DOHH2 (cell line): ENCODE measurements at regions not wholly inside any gene's neighbourhood (a gene's known extent, or its start where the extent isn't known, plus 50 kb on each side); places are given as distances from the start of the nearest gene placed in this dataset.

ENCODE experiments used
- H3F3A ChIP-seq: fragments of 200-600 bp; sonication (generic), shearing (Covaris generic); 2 replicates; pipeline ENCODE4 v1.6.0; 2016; ENCODE audit warnings: antibody characterized with exemption, mild to moderate bottlenecking; ENCODE audit not compliant: control insufficient read depth, insufficient read depth
- H3K27ac ChIP-seq: fragments of 200-600 bp; sonication (generic); 2 replicates; pipeline ENCODE4 v1.5.1; 2014; ENCODE audit warnings: low read depth, mild to moderate bottlenecking, low read length, moderate library complexity
- H3K27me3 ChIP-seq: fragments of 200-600 bp; sonication (generic); 2 replicates; pipeline ENCODE4 v1.6.1; 2014; ENCODE audit warnings: mild to moderate bottlenecking, low read length, mixed read lengths; ENCODE audit not compliant: control insufficient read depth
- H3K36me3 ChIP-seq: fragments of 200-600 bp; sonication (generic); 2 replicates; pipeline ENCODE4 v1.6.1; 2014; ENCODE audit warnings: mild to moderate bottlenecking, low read length, moderate library complexity, mixed read lengths; ENCODE audit not compliant: control insufficient read depth
- H3K4me1 ChIP-seq: fragments of 200-600 bp; sonication (generic); 2 replicates; pipeline ENCODE4 v1.6.1; 2014; ENCODE audit warnings: mild to moderate bottlenecking, low read length, mixed read lengths; ENCODE audit not compliant: control insufficient read depth
- H3K4me2 ChIP-seq: fragments of 200-600 bp; sonication (generic); 2 replicates; pipeline ENCODE4 v1.6.0; 2014; ENCODE audit warnings: mild to moderate bottlenecking, low read length, moderate library complexity
- H3K4me3 ChIP-seq: fragments of 200-600 bp; sonication (generic); 2 replicates; pipeline ENCODE4 v1.5.1; 2014; ENCODE audit warnings: mild to moderate bottlenecking, low read length, mixed read lengths
- H3K79me2 ChIP-seq: fragments of 200-600 bp; sonication (generic); 2 replicates; pipeline ENCODE4 v1.6.1; 2014; ENCODE audit warnings: mild to moderate bottlenecking, low read length, mixed read lengths; ENCODE audit not compliant: control insufficient read depth
- H3K9me2 ChIP-seq: fragments of 200-600 bp; sonication (generic); replicated peaks from 2 replicates; pipeline ENCODE4 v1.6.1; 2014; ENCODE audit warnings: mild to moderate bottlenecking, low read length, mixed read lengths; ENCODE audit not compliant: control insufficient read depth
- H3K9me3 ChIP-seq: fragments of 200-600 bp; sonication (generic); 2 replicates; pipeline ENCODE4 v1.6.1; 2014; ENCODE audit warnings: antibody characterized with exemption, low read length, mixed read lengths; ENCODE audit not compliant: control insufficient read depth, insufficient read depth
- H4K20me1 ChIP-seq: fragments of 200-600 bp; sonication (generic); 2 replicates; pipeline ENCODE4 v1.6.0; 2014; ENCODE audit warnings: low read depth, mild to moderate bottlenecking, antibody characterized with exemption, low read length, moderate library complexity; ENCODE audit not compliant: control insufficient read depth, insufficient read depth
- EZH2phosphoT487 ChIP-seq: fragments of 200-600 bp; sonication (generic); IDR thresholded peaks from 2 replicates; pipeline ENCODE4 v1.6.1; 2017; ENCODE audit warnings: borderline replicate concordance, mild to moderate bottlenecking, antibody characterized with exemption, low read length, moderate library complexity, mixed read lengths
- TF ChIP-seq, protein P1 (sequence below): fragments of 200-600 bp; sonication (generic); IDR thresholded peaks from one replicate; pipeline ENCODE4 v1.5.1; 2014; ENCODE audit warnings: antibody characterized with exemption, mild to moderate bottlenecking, low read depth, low read length; ENCODE audit not compliant: poor library complexity, severe bottlenecking

DNA sequence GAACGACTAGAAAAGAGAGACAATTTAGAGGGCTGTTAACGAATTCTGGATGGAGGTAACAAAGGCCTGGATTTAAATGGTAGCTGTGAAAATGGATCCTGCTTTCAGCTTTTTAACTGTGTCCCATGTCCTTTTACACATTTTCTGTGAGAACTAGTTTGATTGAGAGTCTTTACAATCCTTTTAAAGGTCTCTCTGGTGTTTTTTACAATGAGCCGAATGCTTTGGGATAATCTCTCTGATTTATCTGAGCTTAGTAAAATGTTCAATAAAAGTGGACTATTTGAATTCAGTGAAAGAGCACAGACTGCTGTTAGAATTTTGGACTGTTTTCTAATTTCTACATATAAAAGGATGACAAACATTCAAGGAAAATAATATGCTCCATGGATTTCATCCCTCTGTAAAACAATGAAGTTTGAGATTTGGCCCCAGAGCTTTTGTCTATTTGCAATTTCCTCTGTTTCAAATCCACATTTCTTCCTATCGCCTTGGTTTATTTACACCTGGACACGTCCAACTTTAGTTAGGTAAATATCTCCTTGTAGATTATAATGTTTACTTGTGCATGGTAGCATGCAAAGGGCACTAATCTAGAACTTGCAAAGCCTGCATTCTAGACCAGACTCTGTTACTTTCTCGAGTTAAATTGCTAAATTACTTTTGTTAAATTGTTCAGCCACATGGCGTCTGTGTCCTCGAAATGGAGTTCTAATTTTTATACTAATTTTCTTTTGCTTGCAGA, 871.0 kb upstream of the CITED2 start:
- Histone ChIP-seq H3K4me1 (no peaks in the 10 kb centered on the region), H3K36me3 (no peaks in the 10 kb centered on the region), H3K9me3 (no peaks in the 10 kb centered on the region), H3K27me3 (no peaks in the 10 kb centered on the region), H4K20me1 (no peaks in the 10 kb centered on the region), H3K9me2 (no peaks in the 10 kb centered on the region), H3F3A (no peaks in the 10 kb centered on the region), H3K79me2 (no peaks in the 10 kb centered on the region), H3K4me2 (no peak overlapping the region), H3K4me3 (no peak overlapping the region), H3K27ac (no peak overlapping the region)
- no peak for TF ChIP-seq EZH2phosphoT487
- TF ChIP-seq, protein P1, sequence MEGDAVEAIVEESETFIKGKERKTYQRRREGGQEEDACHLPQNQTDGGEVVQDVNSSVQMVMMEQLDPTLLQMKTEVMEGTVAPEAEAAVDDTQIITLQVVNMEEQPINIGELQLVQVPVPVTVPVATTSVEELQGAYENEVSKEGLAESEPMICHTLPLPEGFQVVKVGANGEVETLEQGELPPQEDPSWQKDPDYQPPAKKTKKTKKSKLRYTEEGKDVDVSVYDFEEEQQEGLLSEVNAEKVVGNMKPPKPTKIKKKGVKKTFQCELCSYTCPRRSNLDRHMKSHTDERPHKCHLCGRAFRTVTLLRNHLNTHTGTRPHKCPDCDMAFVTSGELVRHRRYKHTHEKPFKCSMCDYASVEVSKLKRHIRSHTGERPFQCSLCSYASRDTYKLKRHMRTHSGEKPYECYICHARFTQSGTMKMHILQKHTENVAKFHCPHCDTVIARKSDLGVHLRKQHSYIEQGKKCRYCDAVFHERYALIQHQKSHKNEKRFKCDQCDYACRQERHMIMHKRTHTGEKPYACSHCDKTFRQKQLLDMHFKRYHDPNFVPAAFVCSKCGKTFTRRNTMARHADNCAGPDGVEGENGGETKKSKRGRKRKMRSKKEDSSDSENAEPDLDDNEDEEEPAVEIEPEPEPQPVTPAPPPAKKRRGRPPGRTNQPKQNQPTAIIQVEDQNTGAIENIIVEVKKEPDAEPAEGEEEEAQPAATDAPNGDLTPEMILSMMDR = no peak

DNA sequence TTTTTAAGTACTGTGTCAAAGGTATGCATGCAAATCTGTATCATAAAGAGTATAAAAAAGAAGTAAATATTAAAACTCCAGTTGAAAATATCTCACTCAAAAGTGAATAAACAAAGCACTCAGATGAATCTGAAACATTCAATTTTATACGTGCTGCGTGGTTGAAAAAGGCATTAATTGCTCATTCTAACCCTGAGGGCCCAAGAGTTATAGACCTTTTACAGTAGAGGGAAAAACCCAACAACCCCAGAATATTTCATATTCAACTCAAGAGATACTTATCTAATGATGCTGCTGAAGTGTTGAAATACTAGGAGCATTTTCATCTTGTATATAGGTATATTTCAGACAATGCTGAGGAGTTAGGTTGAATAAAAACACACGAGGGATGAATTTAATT, 862.8 kb upstream of the CITED2 start:
- Histone ChIP-seq H3K4me1 (no peaks in the 10 kb centered on the region), H3F3A (no peaks in the 10 kb centered on the region), H3K79me2 (no peaks in the 10 kb centered on the region), H3K9me3 (no peaks in the 10 kb centered on the region), H3K9me2 (no peaks in the 10 kb centered on the region), H3K36me3 (no peaks in the 10 kb centered on the region), H4K20me1 (no peaks in the 10 kb centered on the region), H3K27ac (no peak overlapping the region), H3K4me3 (no peak overlapping the region), H3K27me3 (no peaks in the 10 kb centered on the region), H3K4me2 (no peak overlapping the region)
- TF ChIP-seq EZH2phosphoT487 = no peak
- TF ChIP-seq, protein P1 = no peak

DNA sequence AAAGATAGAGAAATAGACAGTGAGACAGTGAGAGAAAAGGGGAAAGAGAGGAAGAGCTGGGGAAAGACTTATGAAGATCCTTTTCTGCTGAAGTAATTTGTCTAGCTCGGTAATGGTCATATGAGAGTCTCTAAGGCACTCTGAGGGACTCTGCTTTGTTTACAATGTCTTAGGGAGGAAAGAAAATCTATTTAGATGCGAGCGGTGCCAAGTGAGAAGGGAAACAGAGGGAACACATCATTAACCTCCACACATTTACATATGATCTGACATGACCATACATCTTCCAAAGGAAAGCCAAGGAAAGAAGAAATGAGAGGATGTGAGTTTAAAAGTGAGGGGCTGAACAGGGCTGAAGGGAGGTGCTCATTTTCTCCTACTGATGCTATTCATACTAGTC, 862.3 kb upstream of the CITED2 start:
- H3K9me3 ChIP-seq = no peaks in the 10 kb centered on the region
- no peaks in the 10 kb centered on the region for H3K4me1 ChIP-seq
- H3F3A ChIP-seq = no peaks in the 10 kb centered on the region
- TF ChIP-seq EZH2phosphoT487 = no peak
- TF ChIP-seq, protein P1 = no peak
- no peaks in the 10 kb centered on the region for H4K20me1 ChIP-seq
- H3K79me2 ChIP-seq = no peaks in the 10 kb centered on the region
- no peaks in the 10 kb centered on the region for H3K9me2 ChIP-seq
- H3K4me3 ChIP-seq = no peak overlapping the region
- H3K4me2 ChIP-seq = no peak overlapping the region
- no peak overlapping the region for H3K27ac ChIP-seq
- H3K27me3 ChIP-seq = no peaks in the 10 kb centered on the region
- no peaks in the 10 kb centered on the region for H3K36me3 ChIP-seq
